ENCODE measurements at regions not wholly inside any gene's neighbourhood (a gene's known extent, or its start where the extent isn't known, plus 50 kb on each side); places are given as distances from the start of the nearest gene placed in this dataset.

GRCh38 chrX:33465137-33465536 lies 253.8 kb upstream of the DMD start:
- no peak overlapping the region for H3K27ac ChIP-seq
- H3K9ac ChIP-seq: no peak overlapping the region
- no peak for TF ChIP-seq Cebpa-rat (IDR thresholded peaks at IDR 0.05)
- no peaks in the 10 kb centered on the region for H3K36me3 ChIP-seq
- H3K4me3 ChIP-seq: no peak overlapping the region
- no peaks in the 10 kb centered on the region for H3K9me3 ChIP-seq
- H3K4me2 ChIP-seq: no peak overlapping the region
- H4K20me1 ChIP-seq: no peaks in the 10 kb centered on the region; the same call in 1 of the 2 replicates
- H3K4me1 ChIP-seq: no peaks in the 10 kb centered on the region
- H3K27me3 ChIP-seq: peaks cover 69% of the 10 kb centered on the region

GRCh38 chrX:33457102-33457501 lies 245.8 kb upstream of the DMD start:
- Histone ChIP-seq H3K27me3 (peaks cover 78% of the 10 kb centered on the region), H3K4me2 (no peak overlapping the region), H3K27ac (no peak overlapping the region), H3K4me3 (no peak overlapping the region), H3K36me3 (no peaks in the 10 kb centered on the region), H3K9me3 (no peaks in the 10 kb centered on the region), H4K20me1 (no peaks in the 10 kb centered on the region; the same call in 1 of the 2 replicates), H3K4me1 (no peaks in the 10 kb centered on the region), H3K9ac (no peak overlapping the region)
- no peak for TF ChIP-seq Cebpa-rat (IDR thresholded peaks at IDR 0.05)

DNA sequence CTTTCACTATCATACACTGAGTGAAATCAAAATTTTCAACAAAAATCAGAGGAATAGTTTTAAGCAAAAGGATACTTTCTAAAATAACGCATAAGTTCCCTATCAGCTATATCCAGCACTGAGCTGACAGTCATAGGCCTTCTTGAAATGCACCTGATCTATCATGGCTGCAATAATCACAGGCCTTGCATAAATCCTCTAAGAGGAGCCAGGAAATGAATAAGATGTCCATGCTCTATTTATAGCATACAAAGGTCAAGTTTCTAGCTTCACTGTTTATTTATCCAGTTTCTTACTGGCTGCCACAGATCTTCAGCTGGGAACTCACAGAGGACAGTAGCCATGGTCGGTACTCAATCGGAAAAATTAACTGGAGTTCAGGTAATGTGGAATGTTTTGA lies 235.9 kb upstream of the DMD start:
- Histone ChIP-seq H3K4me1 (no peaks in the 10 kb centered on the region), H3K9ac (no peak overlapping the region), H3K4me2 (no peak overlapping the region), H3K27me3 (peaks cover 65% of the 10 kb centered on the region), H3K27ac (no peak overlapping the region), H4K20me1 (no peaks in the 10 kb centered on the region), H3K9me3 (no peaks in the 10 kb centered on the region), H3K4me3 (no peak overlapping the region), H3K36me3 (no peaks in the 10 kb centered on the region)
- TF ChIP-seq Cebpa-rat (IDR thresholded peaks at IDR 0.05): no peak

GRCh38 chrX:33434256-33435092 lies 223.1 kb upstream of the DMD start:
- Histone ChIP-seq H3K9ac (no peak overlapping the region), H3K4me2 (no peak overlapping the region), H3K27me3 (peaks cover 48% of the 10 kb centered on the region), H3K4me3 (no peak overlapping the region), H4K20me1 (no peaks in the 10 kb centered on the region; the same call in 1 of the 2 replicates), H3K4me1 (no peaks in the 10 kb centered on the region), H3K27ac (no peak overlapping the region), H3K9me3 (peaks cover 4% of the 10 kb centered on the region), H3K36me3 (no peaks in the 10 kb centered on the region)
- no peak for TF ChIP-seq Cebpa-rat (IDR thresholded peaks at IDR 0.05)

DNA sequence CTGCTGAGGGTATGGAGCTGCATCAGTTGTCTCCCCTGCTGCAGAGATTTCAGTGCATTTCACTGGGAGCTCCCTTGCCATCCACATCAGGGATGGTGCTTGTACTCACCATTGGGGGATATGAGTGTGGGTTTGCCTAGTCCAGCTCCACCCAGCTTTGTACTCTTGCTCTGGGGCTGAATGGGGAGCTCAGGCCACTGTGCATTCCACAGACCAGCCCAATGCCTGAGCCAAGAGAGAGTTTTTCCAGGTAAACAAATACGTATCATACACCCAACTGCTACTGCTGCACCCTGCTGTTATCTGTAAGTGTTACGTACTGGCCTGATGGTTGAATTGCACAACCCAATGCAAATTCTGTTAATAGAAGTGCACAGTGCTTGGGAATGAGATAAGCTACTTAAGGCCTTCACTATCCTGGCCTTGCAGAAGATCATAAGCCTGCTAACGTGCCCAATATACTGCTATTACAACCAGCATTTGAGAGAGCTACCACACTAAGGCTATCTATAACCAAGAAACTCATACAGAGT lies 205.0 kb upstream of the DMD start:
- H3K36me3 ChIP-seq: no peaks in the 10 kb centered on the region
- H3K9ac ChIP-seq: no peak overlapping the region
- H3K9me3 ChIP-seq: peaks cover 15% of the 10 kb centered on the region; the same call in 1 of the 2 replicates
- H3K4me2 ChIP-seq: no peak overlapping the region
- H4K20me1 ChIP-seq: no peaks in the 10 kb centered on the region
- no peak overlapping the region for H3K4me3 ChIP-seq
- no peak overlapping the region for H3K27ac ChIP-seq
- no peak for TF ChIP-seq Cebpa-rat (IDR thresholded peaks at IDR 0.05)
- H3K4me1 ChIP-seq: no peaks in the 10 kb centered on the region
- H3K27me3 ChIP-seq: peaks cover 64% of the 10 kb centered on the region

DNA sequence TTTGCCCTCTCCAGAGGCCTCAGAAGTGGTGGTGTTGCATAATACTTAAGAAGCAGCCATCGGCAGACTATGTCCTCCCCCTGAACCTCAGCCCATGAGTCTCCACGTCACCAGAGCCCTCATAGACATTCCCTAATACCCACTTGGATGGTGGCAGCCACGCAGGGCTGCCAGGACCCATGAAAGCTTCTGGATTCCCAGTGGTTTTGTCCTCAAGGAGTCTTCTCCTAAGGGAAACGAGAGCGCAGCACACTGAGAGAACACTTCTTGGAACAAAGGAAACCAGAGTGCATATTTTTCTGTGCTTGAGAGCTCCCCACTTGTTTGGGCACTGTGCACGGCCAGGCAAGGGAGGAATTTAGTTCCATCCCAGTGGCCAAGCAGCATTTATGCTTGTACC lies 204.1 kb upstream of the DMD start:
- TF ChIP-seq Cebpa-rat (IDR thresholded peaks at IDR 0.05): no peak
- H3K4me1 ChIP-seq: no peaks in the 10 kb centered on the region
- H3K27ac ChIP-seq: no peak overlapping the region
- peaks cover 14% of the 10 kb centered on the region; the same call in 1 of the 2 replicates for H3K9me3 ChIP-seq
- H4K20me1 ChIP-seq: no peaks in the 10 kb centered on the region
- no peaks in the 10 kb centered on the region for H3K36me3 ChIP-seq
- no peak overlapping the region for H3K4me2 ChIP-seq
- H3K9ac ChIP-seq: no peak overlapping the region
- H3K4me3 ChIP-seq: no peak overlapping the region
- H3K27me3 ChIP-seq: peaks cover 67% of the 10 kb centered on the region

DNA sequence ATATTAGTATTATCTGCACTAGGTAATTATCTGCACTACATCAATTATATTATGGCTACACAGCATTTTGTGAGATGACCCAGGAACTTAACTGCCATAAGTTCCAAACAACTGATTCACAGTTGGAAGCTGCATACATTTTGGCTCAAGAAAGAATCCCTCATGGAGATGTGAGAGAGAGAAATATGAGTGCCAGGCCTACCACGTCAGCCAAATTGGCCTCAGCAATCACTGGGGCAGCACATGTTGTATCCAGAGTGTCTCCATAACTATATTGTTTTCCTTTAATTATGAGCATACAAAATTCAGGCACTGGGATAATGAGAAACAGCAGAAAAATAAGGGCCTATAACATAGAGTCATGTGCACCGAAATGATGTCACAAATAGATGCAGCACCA lies 174.2 kb upstream of the DMD start:
- Histone ChIP-seq H3K4me3 (no peak overlapping the region), H3K4me1 (no peaks in the 10 kb centered on the region), H3K27me3 (peaks cover 55% of the 10 kb centered on the region), H3K36me3 (no peaks in the 10 kb centered on the region), H3K9ac (no peak overlapping the region), H4K20me1 (no peaks in the 10 kb centered on the region), H3K9me3 (no peaks in the 10 kb centered on the region), H3K27ac (no peak overlapping the region), H3K4me2 (no peak overlapping the region)
- no peak for TF ChIP-seq Cebpa-rat (IDR thresholded peaks at IDR 0.05)

- Histone ChIP-seq H3K27ac (no peak overlapping the region), H3K27me3 (peaks cover 67% of the 10 kb centered on the region)
Observed at GRCh38 chrX:33379839-33380238, 168.5 kb upstream of the DMD start.

GRCh38 chrX:33357606-33358005 lies 146.3 kb upstream of the DMD start:
- peaks cover 89% of the 10 kb centered on the region for H3K27me3 ChIP-seq
- H3K27ac ChIP-seq: no peak overlapping the region
- no peak for TF ChIP-seq Cebpa-rat (IDR thresholded peaks at IDR 0.05)
- H4K20me1 ChIP-seq: peaks cover 9% of the 10 kb centered on the region; the same call in 1 of the 2 replicates
- H3K36me3 ChIP-seq: no peaks in the 10 kb centered on the region
- no peaks in the 10 kb centered on the region for H3K4me1 ChIP-seq
- no peak overlapping the region for H3K4me2 ChIP-seq
- no peak overlapping the region for H3K9ac ChIP-seq
- no peak overlapping the region for H3K4me3 ChIP-seq
- H3K9me3 ChIP-seq: no peaks in the 10 kb centered on the region; the same call in 1 of the 2 replicates

More at GRCh38 chrX:33379839-33380238, 168.5 kb upstream of the DMD start:
- no peak overlapping the region for H3K4me3 ChIP-seq
- TF ChIP-seq Cebpa-rat (IDR thresholded peaks at IDR 0.05): no peak
- no peak overlapping the region for H3K9ac ChIP-seq
- 0 out of 2 replicates have a peak, but pooled peaks cover 5% of the 10 kb centered on the region for H4K20me1 ChIP-seq
- no peak overlapping the region for H3K4me2 ChIP-seq
- H3K4me1 ChIP-seq: no peaks in the 10 kb centered on the region
- no peaks in the 10 kb centered on the region for H3K36me3 ChIP-seq
- H3K9me3 ChIP-seq: no peaks in the 10 kb centered on the region

- TF ChIP-seq Cebpa-rat (IDR thresholded peaks at IDR 0.05): no peak
- Histone ChIP-seq H3K27ac (no peak overlapping the region), H3K9ac (no peak overlapping the region), H3K4me1 (no peaks in the 10 kb centered on the region), H3K4me3 (no peak overlapping the region), H4K20me1 (peaks cover 19% of the 10 kb centered on the region; the same call in 1 of the 2 replicates), H3K27me3 (peaks cover 79% of the 10 kb centered on the region), H3K9me3 (no peaks in the 10 kb centered on the region), H3K36me3 (no peaks in the 10 kb centered on the region), H3K4me2 (no peak overlapping the region)
Observed at GRCh38 chrX:33339219-33339618, 127.9 kb upstream of the DMD start.

All from BLaER1 (cell line).